HG03045 (cell line): ENCODE measurements at regions not wholly inside any gene's neighbourhood (a gene's known extent, or its start where the extent isn't known, plus 50 kb on each side); places are given as distances from the start of the nearest gene placed in this dataset.
"Not testable (repeated sequence)": the region's sequence is repeated elsewhere in the genome, so short reads cannot be mapped to it uniquely, and the experiment has no call there.

ENCODE experiments used
- ATAC-seq: cut with Tn5 transposase; IDR thresholded peaks from one replicate; pipeline ENCODE4 v1.9.1; 2021; ENCODE audit warnings: mild to moderate bottlenecking, moderate library complexity; ENCODE audit not compliant: unreplicated experiment

DNA sequence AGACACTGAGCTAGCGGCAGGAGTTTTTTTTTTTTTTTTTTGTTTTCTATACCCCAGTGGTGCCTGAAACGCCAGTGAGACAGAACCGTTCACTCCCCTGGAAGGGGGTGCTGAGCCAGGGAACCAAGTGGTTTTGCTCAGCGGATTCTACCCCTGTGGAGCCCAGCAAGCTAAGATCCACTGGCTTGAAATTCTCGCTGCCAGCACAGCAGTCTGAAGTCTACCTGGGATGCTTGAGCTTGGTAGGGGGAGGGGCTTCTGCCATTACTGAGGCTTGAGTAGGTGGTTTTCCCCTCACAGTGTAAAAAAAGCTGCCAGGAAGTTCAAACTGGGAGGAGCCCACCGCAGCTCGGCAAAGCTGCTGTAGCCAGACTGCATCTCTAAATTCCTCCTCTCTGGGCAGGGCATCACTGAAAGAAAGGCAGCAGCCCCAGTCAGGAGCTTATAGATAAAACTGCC, 173.0 kb downstream of the DMAC1 start:
- not testable (repeated sequence) for ATAC-seq

- no peak for ATAC-seq
These were observed 177.1 kb downstream of the DMAC1 start for GRCh38 chr9:7622481-7622880.

DNA sequence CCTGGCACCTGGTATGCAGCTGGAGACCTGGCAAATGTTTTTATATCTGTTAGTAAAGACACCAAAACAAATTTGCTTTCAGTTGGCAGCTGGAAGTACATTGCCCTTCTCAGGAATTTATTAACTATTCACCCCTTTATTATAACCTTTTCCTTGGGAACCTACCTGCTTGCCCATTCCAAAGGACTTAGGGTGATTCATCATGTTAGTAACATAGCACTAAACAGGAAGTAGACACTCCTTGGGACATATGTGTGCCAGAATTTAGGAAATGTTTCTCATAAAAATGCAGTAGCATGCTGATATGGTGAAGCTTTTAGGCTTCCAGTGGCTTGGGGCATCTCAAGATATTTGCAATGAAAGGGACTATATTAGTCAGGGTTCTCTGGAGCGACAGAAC, 184.2 kb downstream of the DMAC1 start:
- no peak for ATAC-seq

DNA sequence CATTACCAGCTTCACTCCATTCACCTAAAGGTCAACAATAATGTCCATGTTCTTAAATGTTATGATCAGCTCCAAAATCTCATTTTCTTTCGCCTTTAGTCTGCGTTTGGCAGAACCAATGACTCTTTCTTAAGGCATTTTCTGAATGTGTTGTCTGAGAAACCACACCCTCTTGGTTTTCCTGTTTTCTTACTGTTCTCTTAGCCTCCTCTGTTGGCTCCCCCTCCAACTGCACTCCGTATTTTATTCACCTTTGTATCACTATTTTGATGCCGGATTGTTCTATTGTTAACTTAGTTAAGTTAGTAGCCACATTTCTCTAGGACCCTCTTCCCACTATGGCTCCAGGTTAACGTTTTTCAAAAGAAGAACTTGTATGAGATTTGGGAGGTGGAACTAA, 185.6 kb downstream of the DMAC1 start:
- ATAC-seq, result no peak

GRCh38 chr9:7608261-7608660, 191.3 kb downstream of the DMAC1 start:
- ATAC-seq, result no peak

DNA sequence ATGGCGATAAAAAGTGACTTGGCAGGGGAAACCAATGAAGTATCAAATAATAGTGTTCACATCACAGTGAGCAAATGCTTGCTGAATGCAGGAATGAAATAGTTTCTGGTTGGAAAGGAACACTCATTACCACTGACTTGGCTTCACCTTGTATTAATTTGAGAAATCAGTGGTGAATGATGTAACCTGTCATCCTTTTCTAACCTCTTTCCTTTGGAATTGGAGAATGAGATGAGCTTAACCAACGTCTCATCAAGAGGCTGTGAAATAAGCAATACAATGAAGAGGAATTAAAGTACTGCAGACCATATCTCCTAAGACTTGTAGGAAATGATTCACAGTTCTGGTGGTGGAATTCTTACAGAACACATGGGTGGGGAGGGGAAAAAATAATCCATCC, 192.2 kb downstream of the DMAC1 start:
- no peak for ATAC-seq

DNA sequence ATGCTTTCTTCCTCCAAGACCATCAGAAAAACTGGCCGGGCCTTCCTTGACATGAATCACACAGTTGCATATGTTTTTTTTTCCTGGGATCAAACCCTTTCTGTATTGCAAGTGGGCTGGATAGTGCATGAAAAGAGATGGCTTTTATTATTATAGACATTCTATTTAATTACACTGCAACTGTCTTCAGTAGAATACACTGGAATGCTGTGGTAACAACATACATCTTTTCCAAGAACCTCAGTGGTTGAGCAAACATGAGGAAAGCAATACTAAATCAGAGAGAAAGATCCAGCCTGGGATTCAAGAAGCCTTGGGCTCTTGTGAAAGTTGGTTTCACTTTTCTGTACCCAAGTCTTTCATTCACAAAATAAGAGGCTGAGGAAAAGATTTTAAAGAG, 193.0 kb downstream of the DMAC1 start:
- ATAC-seq, result no peak

DNA sequence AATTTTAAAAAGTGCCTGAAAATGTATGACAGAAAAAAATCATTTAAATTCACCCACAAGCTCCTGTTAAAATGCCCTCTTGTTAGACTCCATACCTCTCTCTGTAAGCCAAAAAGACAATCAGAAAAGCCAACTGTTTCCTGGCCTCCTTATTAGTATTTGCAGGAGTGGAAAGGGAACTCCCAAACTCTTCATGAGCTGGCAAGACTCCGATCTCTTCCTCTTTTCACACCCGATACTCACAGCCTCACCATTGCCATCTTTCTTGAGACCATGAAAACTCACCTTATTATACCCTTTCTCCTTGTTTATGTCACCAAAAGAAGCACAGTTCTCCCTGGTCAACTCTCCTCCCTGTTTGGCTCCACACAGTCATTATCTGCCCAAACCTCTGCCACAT, 197.8 kb downstream of the DMAC1 start:
- no peak for ATAC-seq

DNA sequence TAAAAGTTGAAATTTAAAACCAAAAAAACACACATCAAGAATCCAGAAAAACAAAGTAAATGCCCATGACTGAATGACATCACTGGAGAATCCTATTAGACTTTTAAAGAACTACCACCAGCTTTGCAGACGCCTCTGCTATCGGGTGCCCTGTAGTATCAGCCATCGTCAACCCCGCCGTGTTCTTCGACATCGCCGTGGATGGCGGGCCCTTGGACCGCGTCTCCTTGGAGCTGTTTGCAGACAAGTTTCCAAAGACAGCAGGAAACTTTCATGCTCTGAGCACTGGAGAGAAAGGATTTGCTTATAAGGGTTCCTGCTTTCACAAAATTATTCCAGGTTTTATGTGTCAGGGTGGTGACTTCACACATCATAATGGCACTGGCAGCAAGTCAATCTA, 201.9 kb downstream of the DMAC1 start:
- ATAC-seq, result no peak

- ATAC-seq, result no peak
These were observed 207.0 kb downstream of the DMAC1 start for GRCh38 chr9:7592321-7593316.

DNA sequence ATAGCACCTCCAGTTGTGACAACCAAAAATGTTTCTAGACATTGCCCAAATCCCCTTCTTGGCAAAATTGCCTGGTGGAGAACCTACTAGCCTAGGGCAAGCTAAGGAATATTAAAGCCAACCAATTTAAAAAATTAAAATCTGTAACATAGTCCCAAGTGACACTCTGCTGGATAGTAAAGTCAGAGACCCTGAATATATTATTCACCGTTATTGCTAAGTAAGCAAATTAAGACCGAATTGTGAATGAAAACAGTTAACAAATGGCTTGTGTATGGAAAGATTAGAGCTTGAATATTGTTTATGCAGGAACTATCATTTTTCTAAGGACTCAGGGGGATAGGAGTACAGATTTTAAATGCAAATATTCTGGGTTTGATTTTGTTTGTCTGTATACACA, 208.1 kb downstream of the DMAC1 start:
- ATAC-seq, result no peak

DNA sequence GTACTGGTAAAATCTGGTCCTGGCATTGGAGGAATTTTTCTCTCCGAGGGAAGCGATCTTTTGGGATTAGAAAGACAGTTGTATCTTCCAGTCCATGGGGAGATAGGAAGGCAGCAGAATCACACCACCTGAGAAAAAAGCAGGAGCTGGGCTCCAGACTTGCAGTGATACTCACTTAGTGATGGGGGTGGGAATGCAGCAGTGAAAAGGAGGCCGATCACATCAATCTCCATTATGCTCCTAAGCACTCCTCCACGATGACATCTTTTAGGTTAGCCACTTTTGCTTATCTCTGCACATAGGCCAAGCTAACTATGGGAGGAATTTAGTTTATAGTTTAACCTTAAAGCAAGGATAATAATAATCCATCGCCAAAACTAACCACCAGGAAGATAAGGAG, 219.0 kb downstream of the DMAC1 start:
- ATAC-seq, result no peak

- no peak for ATAC-seq
These were observed 220.2 kb downstream of the DMAC1 start for GRCh38 chr9:7579351-7579750.

GRCh38 chr9:7578951-7579350, 220.6 kb downstream of the DMAC1 start:
- no peak for ATAC-seq

- peak; percentile 81 for ATAC-seq
These were observed 229.4 kb downstream of the DMAC1 start for GRCh38 chr9:7570107-7570720.

DNA sequence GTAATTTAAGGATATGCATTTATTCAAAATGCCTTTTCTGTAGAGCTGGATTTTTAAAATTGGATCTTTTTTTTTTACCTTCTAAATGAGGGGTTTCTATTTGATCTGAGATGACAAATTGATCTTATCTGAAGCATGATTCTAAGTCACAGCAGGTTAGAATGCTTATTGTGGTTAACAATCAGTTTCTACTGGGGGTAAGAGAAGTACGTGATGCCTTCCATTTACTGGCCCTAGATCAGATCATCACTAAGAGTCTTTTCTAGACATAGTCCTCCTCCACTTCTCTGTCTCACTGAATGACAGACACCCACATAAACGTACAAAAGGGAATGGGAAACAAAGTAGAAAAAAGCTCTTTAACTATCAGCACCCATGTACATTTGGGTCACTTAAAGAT, 231.9 kb downstream of the DMAC1 start:
- ATAC-seq, result no peak

DNA sequence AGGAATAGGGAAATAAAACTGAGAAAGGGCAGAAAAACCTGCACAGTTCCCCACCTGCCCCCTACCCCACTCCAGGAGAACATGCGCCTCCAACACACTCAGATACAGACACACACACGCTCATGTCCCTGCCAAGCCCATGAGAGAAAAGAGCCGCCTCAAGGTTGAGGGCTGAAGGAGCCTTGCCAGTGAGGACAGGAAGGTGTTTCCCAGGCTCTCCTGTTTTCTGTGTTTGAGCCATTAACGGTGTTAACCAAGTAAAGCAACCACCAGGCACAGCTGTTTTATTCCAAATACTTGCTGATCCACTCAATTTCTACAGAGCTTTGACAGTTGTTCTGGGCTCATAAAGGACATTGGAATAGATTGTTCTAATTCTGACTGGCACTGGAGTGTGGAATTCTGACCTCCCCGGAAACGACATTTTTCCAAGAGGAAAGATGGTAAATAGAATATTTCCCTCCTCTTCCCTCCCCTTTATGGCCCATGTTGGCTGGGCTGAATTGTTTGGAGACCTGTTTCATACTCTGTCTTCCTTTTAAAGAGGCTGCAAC, 238.0 kb downstream of the DMAC1 start:
- no peak for ATAC-seq

- no peak for ATAC-seq
These were observed 238.8 kb downstream of the DMAC1 start for GRCh38 chr9:7560669-7561305.

GRCh38 chr9:7554699-7555098, 244.9 kb downstream of the DMAC1 start:
- no peak for ATAC-seq

DNA sequence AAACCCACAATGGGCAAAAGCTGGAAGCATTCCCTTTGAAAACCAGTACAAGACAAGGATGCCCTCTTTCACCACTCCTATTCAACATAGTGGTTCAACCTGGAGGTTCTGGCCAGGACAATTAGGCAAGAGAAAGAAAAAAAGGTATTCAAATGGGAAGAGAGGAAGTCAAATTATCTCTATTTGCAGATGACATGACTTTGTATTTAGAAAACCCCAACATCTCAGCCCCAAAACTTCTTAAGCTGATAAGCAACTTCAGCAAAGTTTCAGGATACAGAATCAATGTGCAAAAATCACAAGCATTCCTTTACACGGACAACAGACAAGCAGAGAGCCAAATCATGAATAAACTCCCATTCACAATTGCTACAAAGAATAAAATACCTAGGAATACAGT, 246.9 kb downstream of the DMAC1 start:
- ATAC-seq, result not testable (repeated sequence)

- ATAC-seq, result no peak
These were observed 250.3 kb downstream of the DMAC1 start for GRCh38 chr9:7549249-7549648.
